SK-N-SH (cell line): ENCODE measurements at regions not wholly inside any gene's neighbourhood (a gene's known extent, or its start where the extent isn't known, plus 50 kb on each side); places are given as distances from the start of the nearest gene placed in this dataset.

ENCODE experiments used
- CTCF ChIP-seq: fragments of 200-600 bp; sonication (generic); IDR thresholded peaks from 2 replicates; pipeline ENCODE4 v1.6.1; 2017; ENCODE audit warnings: antibody characterized with exemption, mild to moderate bottlenecking, moderate library complexity
- EP300 ChIP-seq, 2 experiments: IDR thresholded peaks; 2 replicates each; pipeline versions ENCODE4 v1.4.0 to v1.6.1; 2012; ENCODE audit warnings: borderline replicate concordance in 1 of 2, low read depth in 1 of 2, low read length in 1 of 2
- FOSL2 ChIP-seq: IDR thresholded peaks from 2 replicates; pipeline ENCODE4 v1.4.0; 2012; ENCODE audit warnings: low read depth, mild to moderate bottlenecking, moderate library complexity, borderline replicate concordance
- MEF2A ChIP-seq: IDR thresholded peaks from 2 replicates; pipeline ENCODE4 v1.4.0; 2012; ENCODE audit warnings: low read depth, borderline replicate concordance
- USF2 ChIP-seq: fragments of 150-350 bp; IDR thresholded peaks from 2 replicates; pipeline ENCODE4 v1.6.1; 2017; ENCODE audit warnings: antibody characterized with exemption, low read length, low read depth, borderline replicate concordance
- TF ChIP-seq, protein P1 (sequence below): IDR thresholded peaks from 2 replicates; pipeline ENCODE4 v1.6.1; 2012; ENCODE audit warnings: mild to moderate bottlenecking, low read depth, low read length, moderate library complexity
- TF ChIP-seq, protein P2 (sequence below): IDR thresholded peaks from 2 replicates; pipeline ENCODE4 v1.4.0; 2012; ENCODE audit warnings: low read depth

- TF ChIP-seq FOSL2, result no peak
- no peak for TF ChIP-seq CTCF
- TF ChIP-seq USF2, result no peak
- TF ChIP-seq EP300 (IDR thresholded peaks at IDR 0.05; ENCODE audit: borderline replicate concordance in 1 of 2, low read depth in 1 of 2, low read length in 1 of 2), result no peak
- TF ChIP-seq, protein P1, sequence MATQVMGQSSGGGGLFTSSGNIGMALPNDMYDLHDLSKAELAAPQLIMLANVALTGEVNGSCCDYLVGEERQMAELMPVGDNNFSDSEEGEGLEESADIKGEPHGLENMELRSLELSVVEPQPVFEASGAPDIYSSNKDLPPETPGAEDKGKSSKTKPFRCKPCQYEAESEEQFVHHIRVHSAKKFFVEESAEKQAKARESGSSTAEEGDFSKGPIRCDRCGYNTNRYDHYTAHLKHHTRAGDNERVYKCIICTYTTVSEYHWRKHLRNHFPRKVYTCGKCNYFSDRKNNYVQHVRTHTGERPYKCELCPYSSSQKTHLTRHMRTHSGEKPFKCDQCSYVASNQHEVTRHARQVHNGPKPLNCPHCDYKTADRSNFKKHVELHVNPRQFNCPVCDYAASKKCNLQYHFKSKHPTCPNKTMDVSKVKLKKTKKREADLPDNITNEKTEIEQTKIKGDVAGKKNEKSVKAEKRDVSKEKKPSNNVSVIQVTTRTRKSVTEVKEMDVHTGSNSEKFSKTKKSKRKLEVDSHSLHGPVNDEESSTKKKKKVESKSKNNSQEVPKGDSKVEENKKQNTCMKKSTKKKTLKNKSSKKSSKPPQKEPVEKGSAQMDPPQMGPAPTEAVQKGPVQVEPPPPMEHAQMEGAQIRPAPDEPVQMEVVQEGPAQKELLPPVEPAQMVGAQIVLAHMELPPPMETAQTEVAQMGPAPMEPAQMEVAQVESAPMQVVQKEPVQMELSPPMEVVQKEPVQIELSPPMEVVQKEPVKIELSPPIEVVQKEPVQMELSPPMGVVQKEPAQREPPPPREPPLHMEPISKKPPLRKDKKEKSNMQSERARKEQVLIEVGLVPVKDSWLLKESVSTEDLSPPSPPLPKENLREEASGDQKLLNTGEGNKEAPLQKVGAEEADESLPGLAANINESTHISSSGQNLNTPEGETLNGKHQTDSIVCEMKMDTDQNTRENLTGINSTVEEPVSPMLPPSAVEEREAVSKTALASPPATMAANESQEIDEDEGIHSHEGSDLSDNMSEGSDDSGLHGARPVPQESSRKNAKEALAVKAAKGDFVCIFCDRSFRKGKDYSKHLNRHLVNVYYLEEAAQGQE, result no peak
- TF ChIP-seq MEF2A, result no peak
- TF ChIP-seq, protein P2, sequence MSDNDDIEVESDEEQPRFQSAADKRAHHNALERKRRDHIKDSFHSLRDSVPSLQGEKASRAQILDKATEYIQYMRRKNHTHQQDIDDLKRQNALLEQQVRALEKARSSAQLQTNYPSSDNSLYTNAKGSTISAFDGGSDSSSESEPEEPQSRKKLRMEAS, result no peak
These were observed 230.8 kb downstream of the CPE start for GRCh38 chr4:165609653-165610052.
